Stimulated activated CD8-positive, alpha-beta memory T cell treated with anti-CD3 and anti-CD28 coated beads, Interleukin-12 subunit alpha, Interleukin-12 subunit beta, amount 100 ng/mL, for 24 hours (primary cell): ENCODE measurements at regions not wholly inside any gene's neighbourhood (a gene's known extent, or its start where the extent isn't known, plus 50 kb on each side); places are given as distances from the start of the nearest gene placed in this dataset.

Experiments
- DNase-seq: peaks from one replicate; pipeline ENCODE4 v3.0.0-alpha.2; 2020; ENCODE audit errors: extremely low read depth

- no peak for DNase-seq
Observed at GRCh38 chr10:10627414-10627813, 390.3 kb upstream of the CELF2 start.

- no peak for DNase-seq
Observed at GRCh38 chr10:10629512-10629911, 388.2 kb upstream of the CELF2 start.

GRCh38 chr10:10630281-10630680 is 387.4 kb upstream of the CELF2 start:
- no peak for DNase-seq

- no peak for DNase-seq
Observed at GRCh38 chr10:10630782-10631181, 386.9 kb upstream of the CELF2 start.

- no peak for DNase-seq
Observed at GRCh38 chr10:10642189-10642588, 375.5 kb upstream of the CELF2 start.

- DNase-seq: no peak
Observed at GRCh38 chr10:10642751-10643150, 374.9 kb upstream of the CELF2 start.

GRCh38 chr10:10644008-10644646 is 373.5 kb upstream of the CELF2 start:
- DNase-seq: no peak

GRCh38 chr10:10644676-10645385 is 372.8 kb upstream of the CELF2 start:
- DNase-seq: no peak

- no peak for DNase-seq
Observed at GRCh38 chr10:10647331-10647730, 370.3 kb upstream of the CELF2 start.

- DNase-seq: no peak
Observed at GRCh38 chr10:10657139-10657760, 360.4 kb upstream of the CELF2 start.

- no peak for DNase-seq
Observed at GRCh38 chr10:10658172-10658785, 359.4 kb upstream of the CELF2 start.

GRCh38 chr10:10660054-10660453 is 357.6 kb upstream of the CELF2 start:
- DNase-seq: no peak

- no peak for DNase-seq
Observed at GRCh38 chr10:10661176-10661575, 356.5 kb upstream of the CELF2 start.

GRCh38 chr10:10662716-10663408 is 354.8 kb upstream of the CELF2 start:
- no peak for DNase-seq

- DNase-seq: no peak
Observed at GRCh38 chr10:10663622-10664021, 354.1 kb upstream of the CELF2 start.

- no peak for DNase-seq
Observed at GRCh38 chr10:10665750-10666149, 351.9 kb upstream of the CELF2 start.

- DNase-seq: no peak
Observed at GRCh38 chr10:10667466-10667865, 350.2 kb upstream of the CELF2 start.

GRCh38 chr10:10676972-10677371 is 340.7 kb upstream of the CELF2 start:
- DNase-seq: no peak

GRCh38 chr10:10677479-10677878 is 340.2 kb upstream of the CELF2 start:
- no peak for DNase-seq

- DNase-seq: no peak
Observed at GRCh38 chr10:10680496-10680895, 337.2 kb upstream of the CELF2 start.

- DNase-seq: no peak
Observed at GRCh38 chr10:10684972-10685371, 332.7 kb upstream of the CELF2 start.

GRCh38 chr10:10685566-10685965 is 332.1 kb upstream of the CELF2 start:
- no peak for DNase-seq
